GM18868 (cell line): ENCODE measurements at regions not wholly inside any gene's neighbourhood (a gene's known extent, or its start where the extent isn't known, plus 50 kb on each side); places are given as distances from the start of the nearest gene placed in this dataset.
A peak's percentile ranks its signal among the peaks of the same experiment; 100 is the strongest.

ENCODE experiments used
- ATAC-seq: cut with Tn5 transposase; IDR thresholded peaks from one replicate; pipeline ENCODE4 v1.9.1; 2021; ENCODE audit warnings: mild to moderate bottlenecking, moderate library complexity; ENCODE audit not compliant: unreplicated experiment

DNA sequence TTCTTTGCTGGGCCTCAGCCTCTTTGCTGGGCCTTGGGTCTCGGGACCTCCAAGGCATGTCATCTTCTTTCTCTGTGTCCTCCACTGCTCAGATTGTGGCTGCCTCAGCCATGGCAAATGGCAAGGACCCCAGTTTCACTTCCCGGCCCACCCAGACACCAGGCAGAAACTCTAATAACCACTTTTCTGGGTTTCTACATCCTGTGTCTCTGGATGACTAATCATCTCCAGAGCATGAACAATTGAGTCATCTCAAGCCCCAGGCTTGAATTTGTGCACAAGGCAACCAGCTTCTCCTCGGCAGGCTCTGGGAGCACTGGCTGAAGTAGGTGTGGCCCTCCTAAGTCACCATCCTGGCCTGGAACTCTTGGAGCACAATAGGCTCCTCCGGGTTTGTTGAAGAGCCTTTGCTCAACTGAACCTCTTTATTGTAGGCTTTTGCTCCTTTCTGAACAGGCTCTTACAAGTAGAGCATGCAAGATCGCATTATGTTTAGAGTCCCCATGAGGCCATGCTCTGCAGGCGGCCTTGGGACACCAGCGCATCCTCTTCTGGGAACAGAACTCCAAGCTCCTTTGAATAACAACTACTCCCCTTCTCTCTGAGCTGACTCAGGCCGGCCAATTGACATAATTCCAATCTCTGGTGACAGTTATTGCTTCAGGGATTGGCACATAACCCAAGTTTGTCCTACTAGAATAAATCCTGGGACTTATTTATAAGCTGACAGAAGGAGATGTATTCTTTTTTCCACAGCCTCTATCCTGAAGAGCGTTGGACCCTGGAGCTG, 218.1 kb downstream of the WDR11 start:
- peak; percentile 78 for ATAC-seq

DNA sequence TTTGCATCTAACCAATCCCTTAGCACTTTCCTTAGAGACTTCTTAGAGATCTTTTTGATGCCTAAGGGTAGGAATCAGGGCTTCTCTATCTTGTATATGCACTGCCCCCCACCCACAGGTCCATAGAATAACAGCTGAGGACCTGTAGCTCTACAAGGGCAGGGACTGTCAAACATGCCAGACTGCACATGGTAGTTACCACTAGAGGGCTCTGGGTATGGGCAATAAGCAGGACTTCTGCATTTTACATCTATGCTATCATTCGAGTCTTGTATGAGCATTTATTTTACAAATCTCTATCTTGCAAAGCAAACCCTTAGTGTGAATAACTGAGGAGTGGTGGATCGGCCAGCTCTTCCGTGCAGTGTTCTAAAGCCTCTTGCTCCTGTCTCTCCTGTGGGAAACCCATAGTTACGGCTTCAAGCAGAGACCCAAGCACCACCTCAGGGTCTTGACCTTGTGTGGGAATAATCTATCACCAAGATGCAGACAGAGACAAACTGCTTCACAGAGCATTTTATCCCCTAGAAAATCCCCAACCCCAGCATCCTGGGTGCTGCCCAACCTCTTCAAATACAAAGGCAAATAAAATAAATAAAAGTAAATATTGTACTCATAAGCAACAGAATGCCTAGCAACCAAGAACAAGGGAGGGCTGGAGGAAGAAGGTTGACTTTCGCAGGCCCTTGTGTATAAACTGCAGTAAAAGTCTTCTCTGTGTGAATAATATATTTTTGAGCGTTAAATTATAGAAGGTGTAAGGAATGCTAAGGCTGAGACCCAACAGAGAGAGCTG, 219.3 kb downstream of the WDR11 start:
- ATAC-seq: no peak

DNA sequence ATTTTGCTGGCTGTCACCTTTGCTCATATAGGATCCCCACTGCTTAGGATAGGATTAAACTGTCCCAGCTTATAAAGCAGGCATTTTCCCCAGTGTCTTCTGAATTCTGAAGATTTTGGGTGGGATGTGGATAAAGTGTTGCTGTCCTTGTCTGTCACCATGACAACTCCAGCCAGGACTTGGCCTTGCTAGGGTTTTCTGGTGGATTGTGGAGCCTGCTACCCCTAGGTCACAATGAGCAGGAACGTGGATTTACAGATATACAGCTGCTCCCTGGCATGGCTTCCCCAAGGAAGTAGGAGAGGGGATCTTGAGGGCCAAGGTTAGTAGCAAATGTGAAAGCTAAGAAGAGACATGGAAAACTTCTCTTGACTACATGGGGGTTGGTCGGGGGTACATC, 220.7 kb downstream of the WDR11 start:
- no peak for ATAC-seq

- no peak for ATAC-seq
Observed at GRCh38 chr10:121073728-121074127, 222.6 kb downstream of the WDR11 start.

GRCh38 chr10:121076776-121077715, 225.9 kb downstream of the WDR11 start:
- no peak for ATAC-seq

GRCh38 chr10:121078036-121078435, 226.9 kb downstream of the WDR11 start:
- no peak for ATAC-seq

DNA sequence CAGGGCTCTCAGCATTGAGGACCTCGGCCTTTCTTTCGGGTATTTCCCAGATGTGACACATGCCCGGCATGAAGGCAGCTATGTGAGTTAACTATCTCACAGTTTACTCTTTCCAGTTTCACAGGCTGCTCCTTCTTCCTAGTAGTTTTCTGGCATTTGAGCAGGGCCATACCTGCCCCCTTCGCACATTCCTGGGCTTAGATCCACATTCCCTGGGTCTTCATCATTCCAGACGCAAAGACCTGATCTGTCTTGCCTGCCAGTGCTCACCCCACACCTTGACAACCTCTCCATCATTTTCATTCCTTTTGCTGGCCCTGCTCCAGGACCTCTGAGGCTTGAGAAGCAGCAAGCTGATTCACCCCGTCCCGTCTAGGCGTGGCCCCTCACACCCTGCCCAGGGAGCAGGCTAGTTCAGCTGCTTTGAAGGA, 227.5 kb downstream of the WDR11 start:
- ATAC-seq: no peak

GRCh38 chr10:121079226-121079625, 228.1 kb downstream of the WDR11 start:
- no peak for ATAC-seq

DNA sequence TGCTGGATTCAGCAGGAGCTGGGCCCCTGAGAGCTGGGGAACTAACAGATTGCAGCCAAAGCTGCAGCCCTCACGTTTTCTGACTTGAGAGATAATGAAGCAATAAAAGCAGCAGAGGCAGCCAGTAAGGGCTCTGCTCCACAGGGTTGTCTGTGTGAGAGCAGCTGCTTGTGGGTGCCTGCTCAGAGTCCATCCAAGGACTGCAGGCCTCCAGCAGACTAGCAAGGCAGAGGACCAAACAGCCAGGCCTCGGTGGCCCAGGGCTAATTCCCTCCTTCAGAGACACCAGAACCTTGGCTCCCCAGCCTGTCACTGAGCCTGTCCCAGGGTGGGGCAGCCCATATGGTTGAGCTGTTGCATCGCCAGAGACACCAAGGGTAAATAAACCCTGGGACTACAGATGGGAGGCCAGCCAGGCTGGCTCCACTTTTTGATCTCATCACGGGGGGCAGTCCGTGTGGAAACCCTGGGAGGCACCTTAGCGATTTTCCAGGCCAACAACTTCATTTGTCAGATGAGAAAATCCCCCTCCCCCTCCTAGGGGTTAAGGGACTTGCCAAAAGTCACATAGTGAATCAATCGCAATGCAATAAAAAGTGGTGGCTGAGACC, 229.2 kb downstream of the WDR11 start:
- ATAC-seq: no peak

DNA sequence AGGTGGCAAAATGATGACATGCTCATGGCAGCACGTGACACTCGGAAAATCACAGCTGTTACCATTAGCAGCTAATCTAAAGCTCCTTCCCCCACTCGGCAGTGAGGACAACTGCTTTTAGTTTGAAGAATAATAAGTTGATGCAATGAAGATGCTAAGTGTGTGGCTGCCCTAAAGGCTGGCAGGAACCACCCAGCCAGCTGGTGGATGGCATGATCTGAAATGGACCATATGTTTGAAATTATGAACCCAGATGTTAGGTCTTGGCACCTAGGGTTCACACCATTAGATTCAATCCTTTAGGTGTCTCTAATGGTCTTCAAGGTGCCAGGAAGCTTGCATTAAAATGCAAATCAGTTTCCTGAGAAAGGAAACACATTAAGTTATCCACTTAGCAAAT, 230.1 kb downstream of the WDR11 start:
- ATAC-seq: no peak

GRCh38 chr10:121082984-121083383, 231.8 kb downstream of the WDR11 start:
- no peak for ATAC-seq

DNA sequence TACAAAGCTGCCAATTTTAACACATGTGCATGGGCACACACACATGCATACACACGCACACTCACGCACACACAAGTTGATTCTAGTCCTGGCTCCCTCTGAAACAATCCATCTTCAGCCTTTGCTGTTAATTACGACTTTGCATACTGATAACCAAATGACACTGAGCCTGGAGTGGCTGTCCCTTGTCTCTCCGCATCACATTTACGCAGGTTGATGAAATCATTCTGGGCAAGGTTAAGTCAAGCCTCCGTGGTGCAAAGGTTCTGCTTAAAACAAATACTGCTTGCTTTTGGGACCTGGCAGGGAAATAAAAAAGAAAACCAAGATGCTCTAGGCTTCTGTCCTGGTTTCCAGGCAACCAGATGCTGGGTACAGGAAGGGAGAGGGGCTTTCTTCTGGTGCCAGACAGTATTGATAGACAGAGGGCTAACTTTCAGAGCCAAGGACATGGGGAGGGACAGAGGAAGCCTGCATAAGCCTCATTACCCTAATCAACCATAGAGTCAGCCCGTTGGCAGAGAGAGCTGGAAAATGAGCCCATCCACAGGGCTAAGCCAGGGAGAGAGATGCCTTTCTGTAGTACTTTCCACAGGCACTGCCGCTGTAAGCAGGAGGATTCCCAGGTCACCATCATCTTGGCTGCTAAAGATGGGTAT, 233.0 kb downstream of the WDR11 start:
- no peak for ATAC-seq

GRCh38 chr10:121084675-121085070, 233.5 kb downstream of the WDR11 start:
- no peak for ATAC-seq

DNA sequence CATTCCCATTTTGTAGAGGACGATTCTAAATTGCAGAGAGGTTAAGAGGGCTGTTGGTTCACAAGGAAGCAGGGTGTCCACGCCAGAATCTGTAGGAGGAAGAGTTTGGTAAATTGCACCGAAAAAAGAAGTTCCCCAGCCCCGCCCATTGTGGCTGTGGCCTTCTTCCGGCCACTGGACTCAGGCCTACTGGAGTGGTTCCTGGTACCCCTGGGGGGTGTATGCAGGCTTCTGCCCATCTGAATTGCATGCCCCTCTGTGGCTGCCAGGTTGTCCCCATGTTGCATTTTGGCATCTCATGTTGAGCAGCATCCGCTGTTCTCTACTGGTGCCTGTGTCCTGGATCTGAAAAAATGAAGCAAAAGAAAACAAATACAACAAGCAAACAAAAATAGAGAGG, 234.2 kb downstream of the WDR11 start:
- ATAC-seq: no peak

- no peak for ATAC-seq
Observed at GRCh38 chr10:121087129-121087528, 236.0 kb downstream of the WDR11 start.

GRCh38 chr10:121087688-121088087, 236.5 kb downstream of the WDR11 start:
- no peak for ATAC-seq

DNA sequence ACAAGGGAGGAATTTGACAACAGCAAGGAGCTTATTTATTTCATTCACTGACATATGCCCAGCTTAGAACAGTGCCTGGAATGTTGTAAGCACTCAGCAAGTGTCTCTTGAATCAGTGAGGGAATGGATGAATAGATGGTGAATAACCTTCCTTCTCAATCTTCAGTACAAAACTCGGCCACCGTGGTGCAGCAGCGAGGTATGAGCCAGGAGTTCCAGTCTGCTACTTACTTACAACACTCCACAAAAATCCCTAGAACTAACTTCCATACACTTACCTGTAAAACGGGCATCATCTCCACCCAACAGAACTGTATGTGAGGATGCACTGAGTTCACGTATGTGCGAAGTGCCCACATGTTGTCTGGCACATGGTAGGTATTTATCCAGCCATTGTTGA, 237.4 kb downstream of the WDR11 start:
- no peak for ATAC-seq

DNA sequence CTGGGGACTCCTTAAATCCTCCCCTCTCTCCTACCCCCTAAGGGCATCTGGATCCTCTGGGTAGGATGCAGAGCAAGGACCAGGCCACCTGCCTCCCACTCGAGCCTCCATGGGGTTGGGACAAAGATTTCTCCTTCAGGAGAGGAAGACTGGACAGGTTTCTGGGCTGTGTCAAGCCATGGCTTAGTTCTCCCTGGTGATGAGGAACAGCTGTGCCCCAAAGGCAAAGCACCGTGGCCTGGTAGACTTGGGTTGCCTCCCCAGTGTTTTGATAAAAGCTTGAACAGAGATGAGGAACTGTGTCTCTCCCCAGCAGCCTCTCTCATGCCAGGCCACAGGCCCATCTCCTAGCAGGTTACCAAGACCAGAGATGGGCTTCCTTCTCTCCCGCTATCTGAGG, 238.3 kb downstream of the WDR11 start:
- ATAC-seq: no peak

DNA sequence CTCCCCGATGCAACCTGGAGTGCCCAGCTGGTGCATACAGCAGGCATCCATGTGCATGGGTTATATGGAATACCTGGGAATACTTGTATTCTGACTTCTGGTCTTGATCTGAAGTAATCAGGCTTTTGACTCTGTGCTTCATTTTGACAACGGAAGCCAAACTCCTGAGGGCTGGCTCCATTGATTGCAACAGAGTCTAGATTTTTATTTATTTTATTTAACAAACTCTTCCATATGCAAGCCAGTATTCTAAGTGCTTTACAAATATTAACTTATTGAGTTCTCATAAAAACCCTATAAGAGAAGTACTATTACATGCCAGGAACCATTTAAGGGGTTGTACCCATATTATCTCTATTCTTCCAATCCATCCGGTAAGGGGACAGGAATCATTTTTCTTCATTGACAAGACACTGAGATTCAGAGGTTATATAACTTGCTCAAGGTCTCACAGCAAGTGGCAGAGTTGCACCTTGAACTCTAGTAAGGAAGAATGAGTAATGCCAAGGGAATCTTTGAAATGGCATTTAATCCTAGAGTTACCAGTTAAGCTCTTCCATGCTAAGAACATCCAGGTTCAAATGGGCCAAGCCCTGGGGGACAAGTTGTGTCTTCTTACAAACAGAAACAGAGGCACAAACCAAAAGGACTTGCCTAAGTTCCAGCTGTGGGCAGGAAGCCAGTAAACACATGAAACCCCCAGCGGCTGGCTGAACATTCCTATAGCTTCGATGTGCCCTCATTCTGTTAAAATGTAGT, 241.0 kb downstream of the WDR11 start:
- ATAC-seq: no peak

- ATAC-seq: no peak
Observed at GRCh38 chr10:121092720-121093095, 241.5 kb downstream of the WDR11 start.
